ENCODE measurements at regions not wholly inside any gene's neighbourhood (a gene's known extent, or its start where the extent isn't known, plus 50 kb on each side); places are given as distances from the start of the nearest gene placed in this dataset.
"Not testable (repeated sequence)": the region's sequence is repeated elsewhere in the genome, so short reads cannot be mapped to it uniquely, and the experiment has no call there.

DNA sequence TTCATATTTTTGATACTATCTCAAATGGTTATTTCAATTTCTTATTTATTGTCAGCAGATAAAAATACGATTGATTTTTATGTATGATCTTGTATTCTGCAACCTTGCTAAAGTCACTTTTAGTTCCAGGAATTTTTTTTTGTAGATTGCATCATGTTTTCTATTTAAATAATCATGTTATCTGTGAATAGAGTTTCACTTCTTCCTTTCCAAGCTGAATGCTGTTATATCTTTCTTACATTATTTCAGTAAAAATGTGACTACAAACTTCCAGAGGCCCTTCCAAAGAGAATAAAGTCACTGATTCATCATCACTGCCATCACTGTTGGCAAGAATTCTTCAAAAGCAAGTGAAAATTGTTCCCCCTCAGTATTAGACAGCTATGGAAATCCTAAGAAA lies 104.7 kb upstream of the RAP1B start:
- DNase-seq (ENCODE audit: low read depth): no peak

DNA sequence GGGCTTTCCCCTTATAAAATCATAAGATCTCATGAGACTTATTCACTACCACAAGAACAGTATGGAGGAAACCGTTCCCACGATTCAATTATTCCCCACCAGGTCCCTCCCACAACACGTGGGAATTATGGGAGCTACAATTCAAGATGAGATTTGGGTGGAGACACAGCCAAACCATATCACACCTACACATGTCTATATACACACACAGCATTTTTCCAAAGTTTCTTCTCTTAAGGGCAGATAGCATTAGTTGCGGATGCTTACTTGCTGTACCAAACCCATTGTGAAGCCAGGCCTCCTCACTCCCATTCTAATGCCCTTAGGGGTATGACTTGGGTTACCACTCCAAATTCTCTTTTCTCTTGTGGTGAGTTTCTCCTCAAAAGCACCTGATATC lies 104.1 kb upstream of the RAP1B start:
- no peak for DNase-seq (ENCODE audit: low read depth)

DNA sequence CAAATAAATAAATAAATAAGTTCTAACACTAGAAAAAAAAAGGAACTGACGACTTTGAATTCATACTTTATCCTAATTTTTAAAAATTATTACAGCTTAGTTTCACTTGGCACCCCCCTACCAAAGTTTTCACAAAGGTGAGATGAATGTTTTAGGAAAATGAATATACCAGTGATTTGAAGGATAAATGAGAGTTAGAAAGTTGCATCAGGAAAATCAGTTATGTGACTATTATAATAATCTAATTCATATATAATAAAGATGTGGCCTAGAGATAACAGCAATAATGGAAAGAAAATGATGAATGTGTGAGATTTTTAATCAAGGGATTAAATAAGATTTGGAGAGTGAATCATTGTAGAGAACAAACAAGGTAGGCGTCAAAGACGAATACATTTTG lies 103.0 kb upstream of the RAP1B start:
- no peak for DNase-seq (ENCODE audit: low read depth)

DNA sequence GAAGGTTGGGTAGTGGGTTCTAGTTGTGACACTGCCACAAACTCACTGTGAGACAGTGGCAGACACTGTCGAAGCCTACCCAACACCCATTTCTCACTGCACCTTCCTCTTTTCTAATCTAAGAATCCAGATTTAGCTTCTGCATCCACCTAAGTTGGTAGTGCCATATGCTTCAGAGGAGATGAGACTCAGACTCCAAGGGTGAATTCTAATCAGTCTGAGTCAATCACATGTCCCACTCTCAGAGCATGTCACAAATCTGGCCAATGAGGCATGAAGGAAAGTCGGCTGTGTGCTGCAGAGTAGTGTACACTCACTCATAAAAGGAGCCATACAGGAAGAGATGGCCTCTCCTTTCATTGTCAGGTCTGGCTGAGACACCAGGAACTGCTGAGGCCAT lies 102.1 kb upstream of the RAP1B start:
- no peak for DNase-seq (ENCODE audit: low read depth)

DNA sequence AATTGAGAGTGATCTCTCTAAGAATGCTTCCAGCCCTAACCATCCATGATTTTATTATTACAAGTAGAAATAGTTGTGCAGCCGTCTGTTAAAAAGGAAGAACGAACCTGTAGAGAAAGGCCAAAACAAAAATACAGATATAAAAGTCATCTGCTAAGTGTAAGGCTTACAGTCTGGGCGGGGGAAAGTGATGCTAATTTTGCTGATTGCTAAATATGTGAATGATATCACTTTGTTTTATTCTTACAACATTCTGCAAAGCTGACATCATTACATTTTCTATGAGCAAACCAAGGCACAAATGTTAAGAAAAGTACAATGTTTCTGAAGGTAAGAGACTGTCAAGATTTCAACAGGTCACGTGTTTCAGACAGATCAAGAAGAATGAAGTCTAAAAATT lies 101.5 kb upstream of the RAP1B start:
- no peak for DNase-seq (ENCODE audit: low read depth)

DNA sequence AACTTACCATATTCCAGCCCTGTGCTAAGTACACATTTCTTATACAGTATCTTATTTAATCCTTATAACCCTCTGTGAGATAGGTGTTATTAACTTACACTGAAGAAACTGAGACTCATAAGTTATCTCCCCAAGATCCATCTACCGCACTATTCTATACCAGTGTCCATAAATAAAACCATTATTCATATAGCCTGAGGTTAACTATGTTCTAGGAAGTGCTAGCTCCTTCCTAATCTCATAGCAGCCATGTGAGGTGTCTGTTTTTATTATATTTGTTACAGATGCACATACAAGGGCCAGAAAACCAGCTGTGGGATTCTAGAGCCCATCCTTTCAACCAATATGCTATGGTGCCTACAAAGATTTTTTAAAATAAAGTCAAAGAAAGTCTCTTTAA lies 100.3 kb upstream of the RAP1B start:
- no peak for DNase-seq (ENCODE audit: low read depth)

DNA sequence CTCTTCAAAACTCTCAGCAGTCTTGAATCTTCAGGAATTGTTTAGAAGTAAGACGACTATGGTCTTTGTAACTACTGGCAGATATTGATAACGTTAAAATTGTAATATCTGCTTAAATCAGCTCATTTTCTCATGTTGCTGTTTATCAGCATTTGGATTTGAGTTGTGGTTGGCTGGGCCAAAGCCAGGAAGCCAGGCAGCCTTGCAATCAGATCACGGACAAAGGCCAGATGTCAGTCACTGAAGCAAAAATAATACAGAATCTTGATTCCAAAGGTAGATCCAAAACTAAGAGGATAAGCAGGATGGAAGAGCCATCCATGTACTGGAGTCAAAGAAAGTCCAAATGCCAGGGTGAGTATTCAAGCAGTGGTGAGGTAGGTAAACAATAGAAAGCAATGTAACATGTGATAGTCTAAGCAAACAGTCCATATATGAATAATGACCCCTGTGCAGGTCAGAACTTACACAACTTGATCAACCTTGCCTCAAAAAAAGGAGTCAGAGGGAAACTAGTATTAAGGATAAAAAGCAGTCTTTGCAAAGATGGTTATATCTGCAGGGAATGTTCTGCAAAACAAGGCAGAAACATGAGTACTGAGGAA lies 95.8 kb upstream of the RAP1B start:
- no peak for DNase-seq (ENCODE audit: low read depth)

DNA sequence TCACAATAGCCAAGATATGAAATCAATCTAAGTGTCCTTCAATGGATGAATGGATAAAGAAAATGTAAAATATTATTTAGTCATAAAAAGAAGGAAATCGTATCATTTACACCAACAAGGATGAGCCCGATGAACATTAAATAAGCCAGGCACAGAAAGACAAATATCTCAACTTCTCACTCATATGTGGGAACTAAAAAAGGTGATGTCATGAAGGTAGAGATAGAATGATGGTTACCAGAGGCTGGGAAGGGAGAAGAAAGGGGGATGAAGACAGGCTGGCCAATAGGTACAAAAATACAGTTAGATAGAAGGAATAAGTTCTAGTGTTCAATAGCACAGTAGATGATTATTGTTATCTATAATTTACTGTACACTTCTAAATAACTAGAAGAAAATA lies 94.9 kb upstream of the RAP1B start:
- no peak for DNase-seq (ENCODE audit: low read depth)

DNA sequence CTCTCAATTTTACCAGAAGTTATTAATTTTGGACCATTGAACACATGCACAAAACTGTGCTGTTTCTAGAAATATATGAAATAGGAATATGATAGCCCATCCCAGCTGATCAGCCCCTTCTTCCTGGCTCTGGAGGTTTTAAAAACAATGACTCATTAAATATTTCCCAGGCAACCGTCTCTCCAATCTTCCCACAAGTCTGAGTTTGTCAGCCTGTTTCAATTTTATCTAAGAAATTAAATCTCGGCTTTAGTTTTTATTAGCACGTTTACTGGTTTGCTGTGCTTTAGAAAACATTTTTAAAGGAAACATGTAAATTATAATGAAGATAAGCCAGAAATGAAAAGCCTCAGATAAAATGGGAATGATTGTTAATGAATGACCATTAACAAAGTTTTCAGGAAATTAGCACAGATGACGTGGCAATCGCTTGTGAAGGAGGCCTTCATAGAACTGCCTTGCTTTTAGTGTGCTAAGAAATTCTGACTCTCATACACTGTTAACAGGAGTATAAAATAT lies 89.3 kb upstream of the RAP1B start:
- DNase-seq (ENCODE audit: low read depth): no peak

DNA sequence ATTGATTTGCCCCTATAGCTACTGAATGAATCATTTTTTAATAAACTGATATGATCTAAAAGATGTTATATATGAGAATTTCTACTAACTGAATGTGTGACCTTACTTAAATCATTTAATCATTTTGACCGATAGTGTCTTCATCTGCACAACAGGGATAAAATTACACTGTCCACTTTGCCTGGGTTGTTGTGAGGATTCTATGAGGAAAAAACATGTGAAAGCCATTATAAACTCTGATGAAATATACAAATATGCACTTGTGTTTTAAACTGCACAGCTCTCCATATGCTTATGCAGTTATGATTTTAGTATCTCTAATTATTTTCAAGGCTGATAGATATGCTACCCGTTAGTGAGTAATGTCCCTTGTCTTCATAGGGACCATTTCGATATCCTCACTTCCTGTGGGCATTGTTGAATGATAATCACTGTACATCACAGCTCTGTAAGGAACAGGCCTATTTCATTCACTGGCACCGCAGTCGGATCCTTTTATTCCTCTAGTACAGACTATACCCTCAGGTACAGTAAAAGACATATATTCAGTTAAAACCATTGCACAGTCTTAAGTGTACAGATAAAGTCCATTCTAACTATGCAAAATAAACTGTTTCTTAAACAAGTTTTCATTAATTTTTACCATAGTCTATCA lies 88.7 kb upstream of the RAP1B start:
- DNase-seq (ENCODE audit: low read depth): no peak

DNA sequence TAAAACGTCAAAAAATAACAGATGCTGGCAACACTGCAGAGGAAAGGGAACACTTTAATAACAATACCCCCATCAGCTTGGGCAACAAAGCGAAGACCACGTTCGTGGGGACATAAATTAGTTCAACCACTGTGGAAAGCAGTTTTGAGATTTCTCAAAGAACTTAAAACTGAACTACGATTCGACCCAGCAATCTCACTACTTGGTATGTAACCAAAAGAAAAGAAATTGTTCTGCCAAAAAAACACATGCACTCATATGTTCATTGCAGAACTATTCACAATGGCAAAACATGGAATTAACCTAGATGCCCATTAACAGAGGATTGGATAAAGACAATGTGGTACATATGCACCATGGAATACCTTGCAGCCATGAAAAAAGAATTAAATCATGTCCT lies 81.2 kb upstream of the RAP1B start:
- DNase-seq (ENCODE audit: low read depth): no peak

DNA sequence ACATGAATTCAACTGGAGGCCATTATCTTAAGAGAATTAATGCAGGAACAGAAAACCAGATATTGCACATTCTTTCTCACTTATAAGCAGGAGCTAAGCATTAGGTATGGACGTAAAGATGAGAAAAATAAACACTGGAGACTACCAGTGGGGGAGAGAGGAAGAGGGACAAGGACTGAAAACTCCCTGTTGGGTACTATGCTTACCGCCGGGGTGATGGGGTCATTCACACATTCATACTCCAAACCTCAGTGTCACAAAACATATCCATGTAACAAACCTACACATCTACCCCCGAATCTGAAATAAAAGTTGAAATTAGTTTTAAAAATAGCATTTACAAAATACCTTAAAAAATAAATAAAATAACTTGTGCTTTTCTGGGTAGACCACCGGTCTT lies 80.8 kb upstream of the RAP1B start:
- no peak for DNase-seq (ENCODE audit: low read depth)

DNA sequence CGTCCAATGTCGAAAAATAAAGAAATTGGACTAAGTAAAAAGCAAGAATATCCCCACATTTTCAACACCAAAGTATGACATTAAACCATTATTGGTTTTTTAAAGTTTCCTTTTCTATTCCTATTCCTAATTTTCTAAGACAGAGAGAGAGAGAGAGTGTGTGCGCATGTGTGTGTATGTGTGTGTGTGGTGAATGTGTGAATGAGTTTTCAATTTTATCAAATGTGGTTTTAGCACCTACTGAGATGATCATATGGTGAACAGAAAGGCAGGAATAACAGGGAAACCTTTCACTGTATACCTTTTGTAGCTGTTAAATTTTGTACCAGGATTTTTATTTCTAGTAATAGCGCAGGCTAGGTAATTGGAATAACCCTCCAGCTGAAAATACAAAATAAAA lies 80.4 kb upstream of the RAP1B start:
- no peak for DNase-seq (ENCODE audit: low read depth)

DNA sequence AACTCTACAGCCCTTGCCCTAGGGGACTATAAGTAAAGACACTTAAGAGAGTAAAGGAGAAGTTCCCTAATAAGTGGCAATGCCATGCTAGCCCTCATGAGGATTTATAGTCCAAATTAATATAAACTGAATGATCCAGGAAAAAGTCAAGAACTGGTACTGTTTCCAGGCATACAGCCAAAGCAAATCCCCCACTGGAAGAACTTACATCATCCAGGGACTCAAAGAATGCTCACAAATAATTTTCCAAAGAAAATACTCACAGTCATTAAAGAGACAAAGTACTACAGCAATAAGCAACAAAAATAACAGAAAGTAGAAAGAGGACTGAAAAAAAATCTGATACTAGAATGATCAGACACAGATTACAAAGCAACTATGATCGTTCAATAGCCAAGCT lies 79.7 kb upstream of the RAP1B start:
- DNase-seq (ENCODE audit: low read depth): no peak

DNA sequence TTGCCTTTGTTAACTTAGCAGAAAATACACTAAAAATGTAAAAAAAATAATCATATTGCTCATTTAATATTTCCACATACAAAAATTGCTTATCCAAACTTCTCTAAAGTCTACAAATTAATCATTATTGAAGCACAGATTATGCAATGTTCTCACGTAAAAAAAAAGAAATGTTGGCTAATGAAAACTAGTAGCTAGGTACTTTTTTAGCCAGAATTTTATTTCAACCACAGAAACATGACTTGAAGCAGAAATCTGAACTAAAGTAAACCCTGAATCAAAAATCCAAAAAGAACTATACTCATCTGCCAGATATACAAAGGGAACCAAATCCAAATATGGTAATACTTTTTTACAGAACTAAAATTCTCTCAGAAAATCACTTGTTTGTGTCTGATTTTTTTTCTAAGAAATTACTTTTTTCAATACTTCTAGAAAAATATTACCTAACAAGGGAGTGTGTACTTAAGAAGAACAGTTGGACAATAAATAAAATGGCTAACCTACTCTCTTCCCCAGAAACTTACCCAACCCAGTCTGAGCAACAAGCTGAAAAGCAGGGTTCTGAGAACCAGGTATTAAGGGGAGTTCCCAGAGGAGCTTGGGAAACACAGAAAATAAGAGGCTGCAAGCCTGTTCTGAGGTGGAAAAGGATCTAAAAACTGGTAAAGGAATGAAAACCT lies 78.4 kb upstream of the RAP1B start:
- no peak for DNase-seq (ENCODE audit: low read depth)

DNA sequence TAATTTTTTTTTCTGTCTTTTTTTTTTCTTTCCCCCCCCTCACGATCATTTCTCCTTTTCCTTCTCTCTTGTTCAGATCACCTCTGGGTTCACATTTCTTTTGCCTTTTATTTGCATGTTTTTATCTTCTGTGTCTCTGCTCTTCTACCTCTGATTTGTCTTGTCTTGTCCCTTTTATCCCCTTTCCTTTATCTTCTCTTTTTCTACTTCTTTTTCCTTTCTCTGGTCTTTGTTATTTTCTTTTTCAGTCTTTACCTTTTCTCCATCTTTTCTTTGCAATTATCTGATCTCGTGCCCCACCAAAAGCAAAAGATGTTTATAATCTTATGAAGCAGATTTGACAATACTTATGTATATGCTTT lies 77.8 kb upstream of the RAP1B start:
- no peak for DNase-seq (ENCODE audit: low read depth)

DNA sequence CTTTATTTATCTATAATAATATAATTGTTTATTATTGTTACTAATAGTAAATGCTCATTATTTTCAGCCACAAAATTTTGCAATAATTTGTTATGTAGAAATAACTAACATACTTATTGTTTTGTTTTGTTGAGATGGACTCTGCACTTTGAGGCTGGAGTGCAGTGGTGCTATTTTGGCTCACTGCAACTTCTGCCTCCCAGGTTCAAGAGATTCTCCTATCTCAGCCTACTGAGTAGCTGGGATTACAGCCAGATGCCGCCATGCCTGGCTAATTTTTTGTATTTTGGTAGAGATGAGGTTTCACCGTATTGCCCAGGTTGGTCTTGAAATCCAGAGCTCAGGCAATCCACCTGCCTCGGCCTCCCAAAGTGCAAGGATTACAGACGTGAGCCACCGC lies 76.6 kb upstream of the RAP1B start:
- DNase-seq (ENCODE audit: low read depth): no peak

DNA sequence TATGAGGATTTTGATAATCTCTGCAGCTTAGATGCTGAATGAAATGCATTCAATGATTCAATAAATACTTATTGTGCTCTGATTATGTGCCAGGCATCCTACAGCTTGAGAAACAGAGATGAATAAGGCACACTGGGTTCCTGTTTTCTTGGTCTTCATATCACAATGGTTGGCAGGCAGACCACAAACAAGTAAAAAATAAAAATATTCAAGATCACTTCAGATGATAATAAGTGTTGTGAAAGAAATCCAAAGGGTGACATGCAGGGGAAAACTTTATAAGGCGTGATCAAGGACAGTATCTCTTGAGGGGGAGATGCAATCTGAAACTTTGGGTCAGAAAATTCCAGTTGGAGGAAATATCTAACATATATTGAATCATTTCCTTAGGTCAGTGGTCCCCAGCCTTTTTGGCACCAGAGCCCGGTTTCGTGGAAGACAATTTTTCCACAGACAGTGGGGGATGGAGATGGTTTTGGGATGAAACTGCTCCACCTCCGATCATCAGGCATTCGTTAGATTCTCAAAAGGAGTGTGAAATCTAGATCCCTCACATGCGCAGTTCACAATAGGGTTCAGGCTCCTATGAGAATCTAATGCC lies 73.7 kb upstream of the RAP1B start:
- no peak for DNase-seq (ENCODE audit: low read depth)

DNA sequence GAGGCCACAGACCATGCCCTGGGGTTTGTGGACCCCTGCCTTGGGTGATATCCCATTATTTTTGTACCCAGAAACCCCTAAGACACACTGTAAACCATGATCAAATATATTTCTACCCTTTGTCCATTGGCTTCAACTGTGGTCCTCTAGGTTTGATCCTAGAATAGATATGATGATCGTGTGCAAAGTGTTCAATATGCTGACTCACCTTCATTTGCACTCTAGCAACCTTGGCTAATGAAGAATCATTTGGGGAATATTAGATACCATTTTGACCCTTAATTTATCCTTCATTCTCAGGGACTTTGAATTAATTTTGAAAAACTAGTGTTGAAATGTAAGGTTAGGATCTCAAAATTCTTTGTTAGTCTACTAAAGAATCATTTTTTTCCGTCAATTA lies 73.1 kb upstream of the RAP1B start:
- no peak for DNase-seq (ENCODE audit: low read depth)

DNA sequence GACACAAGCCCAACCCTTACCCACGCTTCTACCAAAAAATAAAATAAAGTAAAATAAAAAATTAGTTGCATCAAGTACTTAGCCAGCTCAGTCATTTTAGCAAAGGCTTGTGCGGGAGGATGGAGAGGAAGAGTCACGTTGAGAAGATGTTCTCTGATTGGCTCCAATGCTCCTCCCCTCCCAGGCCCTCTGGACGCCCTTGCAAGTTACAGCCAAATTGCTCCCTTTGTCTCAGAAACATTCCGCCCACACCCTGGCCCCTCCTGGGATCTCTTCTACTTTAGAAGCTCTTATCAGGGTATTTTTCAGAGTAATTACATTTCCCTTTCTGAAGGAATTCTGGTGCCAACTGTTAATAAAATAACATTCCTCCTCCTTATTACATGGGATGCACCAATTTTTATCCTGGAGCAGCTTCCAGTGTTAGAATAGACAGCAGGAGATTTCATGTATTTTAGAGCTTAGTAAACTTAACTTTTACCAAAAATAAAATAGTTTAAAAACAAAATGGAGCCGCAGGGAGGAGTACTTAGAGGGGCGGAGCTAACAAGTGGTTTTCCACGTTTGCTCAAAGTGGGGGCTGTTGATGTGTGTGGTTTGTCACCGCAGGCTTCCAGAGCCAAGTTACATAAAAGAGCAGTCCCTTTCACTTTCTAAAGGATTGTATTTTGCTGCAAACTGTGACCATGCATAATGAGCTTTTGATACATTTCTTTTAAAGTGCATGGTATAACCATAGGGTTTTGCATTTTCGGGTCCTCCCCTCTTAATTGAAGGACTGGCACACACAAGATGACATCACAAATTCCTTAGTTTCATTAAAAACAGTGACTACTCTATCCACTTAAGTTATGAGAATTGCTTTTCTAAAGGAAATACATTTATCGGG lies 71.7 kb upstream of the RAP1B start:
- no peak for DNase-seq (ENCODE audit: low read depth)

DNA sequence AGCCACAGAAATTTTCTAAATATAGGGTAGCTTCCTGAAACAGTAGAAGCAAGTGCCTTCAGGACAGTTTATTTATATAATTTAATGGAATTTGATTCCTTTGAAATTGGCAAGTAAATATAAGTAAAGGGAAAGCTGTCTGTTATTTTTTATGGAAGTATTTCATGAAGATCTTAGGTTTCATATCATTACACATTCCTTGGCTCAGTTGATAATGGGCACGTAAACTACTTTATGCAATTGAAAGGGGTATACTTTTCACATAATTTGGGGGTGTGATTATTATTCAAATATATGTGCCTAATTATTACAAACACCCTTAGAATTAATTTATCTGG lies 71.1 kb upstream of the RAP1B start:
- DNase-seq (ENCODE audit: low read depth): no peak

DNA sequence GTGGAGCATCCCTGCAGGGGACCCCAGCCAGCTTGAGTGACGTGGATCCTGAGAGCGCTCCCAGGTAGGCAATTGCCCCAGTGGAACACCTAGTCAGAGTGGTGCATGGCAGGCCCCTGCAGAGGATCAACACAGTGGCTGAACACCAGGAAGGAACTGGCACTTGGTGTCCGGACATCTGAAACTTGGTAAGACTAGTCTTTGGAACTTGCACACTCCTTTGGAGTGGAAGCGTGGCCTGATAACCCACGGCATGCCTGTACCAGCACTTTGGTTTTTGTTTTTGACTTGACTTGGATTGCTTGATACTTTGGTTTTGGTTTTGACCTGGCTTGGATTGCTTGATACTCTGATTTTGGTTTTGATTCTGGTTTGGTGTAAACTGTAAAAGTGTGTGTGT lies 69.9 kb upstream of the RAP1B start:
- not testable (repeated sequence) for DNase-seq (ENCODE audit: low read depth)

All from forelimb muscle (tissue), 1 donor.